Loucy (cell line): ENCODE measurements at regions not wholly inside any gene's neighbourhood (a gene's known extent, or its start where the extent isn't known, plus 50 kb on each side); places are given as distances from the start of the nearest gene placed in this dataset.

ENCODE experiments used
- H2AFZ ChIP-seq: fragments of 200-600 bp; sonication (generic); 2 replicates; pipeline ENCODE4 v1.6.0; 2016; ENCODE audit warnings: antibody characterized with exemption, mild to moderate bottlenecking, low read length, moderate library complexity
- H3F3A ChIP-seq: fragments of 200-600 bp; 2 replicates; pipeline ENCODE4 v1.6.0; 2016; ENCODE audit warnings: antibody characterized with exemption, low read depth, mild to moderate bottlenecking
- H3K27me3 ChIP-seq: fragments of 200-600 bp; sonication (generic); 2 replicates; pipeline ENCODE4 v1.6.1; 2014; ENCODE audit warnings: low read length, mild to moderate bottlenecking; ENCODE audit not compliant: insufficient read depth, poor library complexity, severe bottlenecking
- H3K36me3 ChIP-seq: fragments of 200-600 bp; sonication (generic); 2 replicates; pipeline ENCODE4 v1.6.1; 2016; ENCODE audit warnings: low read length; ENCODE audit not compliant: insufficient read depth
- H3K4me1 ChIP-seq: fragments of 200-600 bp; sonication (generic); 2 replicates; pipeline ENCODE4 v1.5.1; 2014; ENCODE audit warnings: low read length, mild to moderate bottlenecking; ENCODE audit not compliant: insufficient read depth, poor library complexity, severe bottlenecking
- H3K4me2 ChIP-seq: fragments of 200-600 bp; sonication (generic); 2 replicates; pipeline ENCODE4 v1.6.0; 2014; ENCODE audit warnings: antibody characterized with exemption, low read length, low read depth, mild to moderate bottlenecking; ENCODE audit not compliant: poor library complexity, severe bottlenecking
- H3K4me3 ChIP-seq: fragments of 200-600 bp; sonication (generic); 2 replicates; pipeline ENCODE4 v1.5.1; 2014; ENCODE audit warnings: low read length, mild to moderate bottlenecking, mixed read lengths; ENCODE audit not compliant: poor library complexity, severe bottlenecking
- H3K79me2 ChIP-seq: fragments of 200-600 bp; sonication (generic); 2 replicates; pipeline ENCODE4 v1.6.1; 2014; ENCODE audit warnings: low read length; ENCODE audit not compliant: insufficient read depth
- H3K9ac ChIP-seq: fragments of 200-600 bp; sonication (generic); 2 replicates; pipeline ENCODE4 v1.6.0; 2014; ENCODE audit warnings: mild to moderate bottlenecking, low read depth, low read length, moderate library complexity; ENCODE audit not compliant: poor library complexity, severe bottlenecking
- H3K9me2 ChIP-seq: fragments of 200-600 bp; sonication (generic); replicated peaks from 2 replicates; pipeline ENCODE4 v1.6.1; 2016; ENCODE audit warnings: low read depth, low read length, mixed read lengths
- H3K9me3 ChIP-seq: fragments of 200-600 bp; sonication (generic); 2 replicates; pipeline ENCODE4 v1.6.1; 2014; ENCODE audit warnings: mild to moderate bottlenecking, antibody characterized with exemption, low read length, low read depth; ENCODE audit not compliant: insufficient read depth
- H4K20me1 ChIP-seq: fragments of 200-600 bp; sonication (generic); 2 replicates; pipeline ENCODE4 v1.6.0; 2014; ENCODE audit warnings: antibody characterized with exemption, low read length, mild to moderate bottlenecking; ENCODE audit not compliant: insufficient read depth, poor library complexity, severe bottlenecking
- CTCF ChIP-seq: fragments of 200-600 bp; sonication (generic); conservative IDR thresholded peaks from 2 replicates; pipeline ENCODE4 v1.5.1; 2014; ENCODE audit warnings: mild to moderate bottlenecking, antibody characterized with exemption, low read length
- EZH2phosphoT487 ChIP-seq: fragments of 200-600 bp; IDR thresholded peaks from 2 replicates; pipeline ENCODE4 v1.6.1; 2018; ENCODE audit warnings: antibody characterized with exemption, mild to moderate bottlenecking, moderate library complexity, borderline replicate concordance

DNA sequence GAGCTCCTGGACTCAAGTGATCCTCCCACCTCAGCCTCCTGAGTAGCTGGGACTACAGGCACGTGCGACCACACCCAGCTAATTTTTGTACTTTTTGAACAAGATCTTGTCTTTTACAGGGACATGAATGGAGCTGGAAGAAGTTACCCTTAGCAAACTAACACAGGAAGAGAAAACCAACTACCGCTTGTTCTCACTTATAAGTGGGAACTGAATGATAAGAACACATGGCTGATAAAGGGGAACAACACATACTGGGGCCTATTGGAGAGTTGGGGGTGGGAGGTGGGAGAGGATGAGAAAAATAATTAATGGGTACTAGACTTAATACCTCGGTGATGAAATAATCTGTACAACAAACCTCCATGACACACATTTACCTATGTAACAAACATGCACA is 70.9 kb upstream of the INHBA start:
- H3K4me3 ChIP-seq = no peak overlapping the region
- no peaks in the 10 kb centered on the region for H3K9me3 ChIP-seq
- H3K9me2 ChIP-seq = no peaks in the 10 kb centered on the region
- no peak overlapping the region for H3K4me2 ChIP-seq
- no peak for TF ChIP-seq EZH2phosphoT487
- TF ChIP-seq CTCF = no peak
- H3K4me1 ChIP-seq = no peaks in the 10 kb centered on the region
- H3K9ac ChIP-seq = no peak overlapping the region
- H3K27me3 ChIP-seq = no peaks in the 10 kb centered on the region
- H3K36me3 ChIP-seq = no peaks in the 10 kb centered on the region
- H2AFZ ChIP-seq = no peak overlapping the region
- no peaks in the 10 kb centered on the region for H3F3A ChIP-seq
- no peaks in the 10 kb centered on the region for H4K20me1 ChIP-seq
- H3K79me2 ChIP-seq = no peaks in the 10 kb centered on the region

- Histone ChIP-seq H3K9me2 (no peaks in the 10 kb centered on the region), H2AFZ (no peak overlapping the region), H3K27me3 (no peaks in the 10 kb centered on the region), H3K4me2 (no peak overlapping the region), H3K4me1 (no peaks in the 10 kb centered on the region), H3K4me3 (no peak overlapping the region), H3F3A (no peaks in the 10 kb centered on the region), H3K9ac (no peak overlapping the region), H4K20me1 (no peaks in the 10 kb centered on the region), H3K36me3 (no peaks in the 10 kb centered on the region), H3K9me3 (no peaks in the 10 kb centered on the region), H3K79me2 (no peaks in the 10 kb centered on the region)
- TF ChIP-seq CTCF (peak; percentile 49), EZH2phosphoT487 (no peak)
Measured at GRCh38 chr7:41771717-41772116, 68.8 kb upstream of the INHBA start.

DNA sequence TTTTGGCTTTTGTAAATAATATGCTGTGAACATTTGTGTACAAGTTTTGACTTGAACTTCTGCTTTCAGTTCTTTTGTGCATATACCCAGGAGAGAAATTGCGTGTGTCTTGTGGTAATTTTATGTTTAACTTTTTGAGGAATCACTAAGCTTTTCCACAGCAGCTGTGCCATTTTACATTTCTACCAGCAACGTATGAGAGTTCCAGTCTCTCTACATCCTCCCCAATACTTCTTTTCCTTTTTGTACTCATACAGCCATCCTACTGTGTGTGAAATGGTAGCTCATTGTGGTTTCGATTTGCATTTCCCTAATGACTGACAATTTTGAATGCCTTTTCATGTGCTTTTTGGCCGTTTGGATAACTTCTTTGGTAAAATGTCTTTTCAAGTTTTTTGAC is 66.3 kb upstream of the INHBA start:
- no peak overlapping the region for H3K4me3 ChIP-seq
- no peaks in the 10 kb centered on the region for H3K9me3 ChIP-seq
- no peaks in the 10 kb centered on the region for H3K27me3 ChIP-seq
- H3K79me2 ChIP-seq = no peaks in the 10 kb centered on the region
- TF ChIP-seq EZH2phosphoT487 (no peak), CTCF (no peak)
- H2AFZ ChIP-seq = no peak overlapping the region
- H3K4me1 ChIP-seq = no peaks in the 10 kb centered on the region
- no peak overlapping the region for H3K4me2 ChIP-seq
- H3K9ac ChIP-seq = no peak overlapping the region
- no peaks in the 10 kb centered on the region for H3F3A ChIP-seq
- no peaks in the 10 kb centered on the region for H4K20me1 ChIP-seq
- H3K36me3 ChIP-seq = no peaks in the 10 kb centered on the region
- no peaks in the 10 kb centered on the region for H3K9me2 ChIP-seq
